Cortex of kidney (tissue), 1 donor: ENCODE measurements at regions not wholly inside any gene's neighbourhood (a gene's known extent, or its start where the extent isn't known, plus 50 kb on each side); places are given as distances from the start of the nearest gene placed in this dataset.
"Not testable (repeated sequence)": the region's sequence is repeated elsewhere in the genome, so short reads cannot be mapped to it uniquely, and the experiment has no call there.

Source experiments
- DNase-seq: peaks from one replicate; lab custom pipeline; 2025; lab: John Stamatoyannopoulos, UW

- DNase-seq, result no peak
Observed at GRCh38 chr16:85527042-85527766, 85.9 kb upstream of the GSE1 start.

GRCh38 chr16:85527767-85528297 is 85.3 kb upstream of the GSE1 start:
- no peak for DNase-seq

- no peak for DNase-seq
Observed at GRCh38 chr16:85528528-85529387, 84.4 kb upstream of the GSE1 start.

GRCh38 chr16:85529489-85530369 is 83.4 kb upstream of the GSE1 start:
- DNase-seq, result no peak

GRCh38 chr16:85530370-85530739 is 82.8 kb upstream of the GSE1 start:
- DNase-seq, result no peak

GRCh38 chr16:85531516-85531915 is 81.6 kb upstream of the GSE1 start:
- DNase-seq, result no peak

- no peak for DNase-seq
Observed at GRCh38 chr16:85532147-85532546, 81.0 kb upstream of the GSE1 start.

- DNase-seq, result not testable (repeated sequence)
Observed at GRCh38 chr16:85533593-85533992, 79.5 kb upstream of the GSE1 start.

- no peak for DNase-seq
Observed at GRCh38 chr16:85534536-85535351, 78.4 kb upstream of the GSE1 start.

- no peak for DNase-seq
Observed at GRCh38 chr16:85535352-85536072, 77.6 kb upstream of the GSE1 start.

- no peak for DNase-seq
Observed at GRCh38 chr16:85536073-85536410, 77.1 kb upstream of the GSE1 start.

- no peak for DNase-seq
Observed at GRCh38 chr16:85536411-85537330, 76.5 kb upstream of the GSE1 start.

GRCh38 chr16:85537331-85537788 is 75.8 kb upstream of the GSE1 start:
- no peak for DNase-seq

- no peak for DNase-seq
Observed at GRCh38 chr16:85537795-85538401, 75.2 kb upstream of the GSE1 start.

GRCh38 chr16:85539084-85539483 is 74.0 kb upstream of the GSE1 start:
- no peak for DNase-seq

GRCh38 chr16:85539629-85540291 is 73.4 kb upstream of the GSE1 start:
- no peak for DNase-seq

GRCh38 chr16:85541181-85541580 is 71.9 kb upstream of the GSE1 start:
- no peak for DNase-seq

- no peak for DNase-seq
Observed at GRCh38 chr16:85541619-85541979, 71.5 kb upstream of the GSE1 start.
